ENCODE measurements at regions not wholly inside any gene's neighbourhood (a gene's known extent, or its start where the extent isn't known, plus 50 kb on each side); places are given as distances from the start of the nearest gene placed in this dataset.

DNA sequence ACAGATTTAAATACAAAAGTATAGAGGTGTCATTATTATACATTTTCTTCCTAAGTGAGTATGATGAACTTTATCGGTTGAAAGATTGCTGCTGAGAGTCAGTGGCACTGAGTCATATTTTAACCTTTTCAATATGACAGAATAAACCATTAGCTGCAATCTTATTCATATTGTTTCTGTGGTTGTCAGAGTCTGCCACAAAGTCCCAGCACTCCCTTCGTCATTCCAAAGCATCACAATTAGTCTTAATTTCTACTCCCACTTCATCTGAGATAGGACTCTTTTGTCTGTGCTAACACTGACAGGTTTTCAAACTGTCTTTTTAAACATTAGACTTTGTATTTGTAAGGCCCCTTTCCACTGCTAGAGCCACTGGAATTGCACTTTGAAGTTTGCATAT lies 656.9 kb downstream of the MTRR start:
- Mint-ChIP-seq H3K36me3 (no peaks in the 10 kb centered on the region), H3K27ac (no peak overlapping the region), H3K9me3 (no peaks in the 10 kb centered on the region), H3K4me1 (peaks cover 16% of the 10 kb centered on the region), H3K27me3 (ENCODE audit: low read depth) (no peaks in the 10 kb centered on the region), H3K4me3 (no peak overlapping the region)
- TF ChIP-seq ZNF423 (CRISPR knock-in tag; IDR thresholded peaks at IDR 0.05) (no peak), ZNF416 (CRISPR knock-in tag; IDR thresholded peaks at IDR 0.05) (no peak), SP1 (CRISPR knock-in tag; conservative IDR thresholded peaks at IDR 0.05) (no peak), ZNF396 (CRISPR knock-in tag; IDR thresholded peaks at IDR 0.05; ENCODE audit: borderline replicate concordance) (no peak), TEAD4 (CRISPR knock-in tag; IDR thresholded peaks at IDR 0.05) (no peak), TP53 (CRISPR knock-in tag; IDR thresholded peaks at IDR 0.05) (no peak)
- TF ChIP-seq, protein P1, sequence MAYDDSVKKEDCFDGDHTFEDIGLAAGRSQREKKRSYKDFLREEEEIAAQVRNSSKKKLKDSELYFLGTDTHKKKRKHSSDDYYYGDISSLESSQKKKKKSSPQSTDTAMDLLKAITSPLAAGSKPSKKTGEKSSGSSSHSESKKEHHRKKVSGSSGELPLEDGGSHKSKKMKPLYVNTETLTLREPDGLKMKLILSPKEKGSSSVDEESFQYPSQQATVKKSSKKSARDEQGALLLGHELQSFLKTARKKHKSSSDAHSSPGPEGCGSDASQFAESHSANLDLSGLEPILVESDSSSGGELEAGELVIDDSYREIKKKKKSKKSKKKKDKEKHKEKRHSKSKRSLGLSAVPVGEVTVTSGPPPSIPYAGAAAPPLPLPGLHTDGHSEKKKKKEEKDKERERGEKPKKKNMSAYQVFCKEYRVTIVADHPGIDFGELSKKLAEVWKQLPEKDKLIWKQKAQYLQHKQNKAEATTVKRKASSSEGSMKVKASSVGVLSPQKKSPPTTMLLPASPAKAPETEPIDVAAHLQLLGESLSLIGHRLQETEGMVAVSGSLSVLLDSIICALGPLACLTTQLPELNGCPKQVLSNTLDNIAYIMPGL (CRISPR knock-in tag; IDR thresholded peaks at IDR 0.05): no peak
- POLR2A ChIA-PET: no interaction called here
- CTCF ChIA-PET: no interaction called here
- DNase-seq (ENCODE audit: low spot score): no peak
- no peak for ATAC-seq

DNA sequence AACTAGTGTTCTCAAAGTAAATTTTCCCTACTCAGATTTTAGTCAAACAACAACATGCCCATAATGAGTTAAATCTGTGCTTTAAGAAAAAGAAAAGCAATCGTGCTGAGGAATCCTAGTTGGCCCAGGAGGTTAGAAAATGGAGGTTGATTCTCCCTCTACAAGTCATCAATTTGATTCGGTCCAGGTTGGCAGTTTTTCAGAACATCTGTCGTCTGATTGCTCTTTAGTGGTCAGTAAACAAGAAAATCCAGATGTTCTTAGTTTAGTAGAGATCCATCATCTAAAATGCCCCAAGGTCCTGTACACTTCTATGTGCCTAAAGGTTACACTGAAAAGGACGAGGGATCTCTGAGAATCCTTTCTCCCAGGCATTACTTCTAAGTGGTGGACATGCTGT lies 659.2 kb downstream of the MTRR start:
- Mint-ChIP-seq H3K4me1 (no peaks in the 10 kb centered on the region), H3K4me3 (no peak overlapping the region)
- POLR2A ChIA-PET: no interaction called here

DNA sequence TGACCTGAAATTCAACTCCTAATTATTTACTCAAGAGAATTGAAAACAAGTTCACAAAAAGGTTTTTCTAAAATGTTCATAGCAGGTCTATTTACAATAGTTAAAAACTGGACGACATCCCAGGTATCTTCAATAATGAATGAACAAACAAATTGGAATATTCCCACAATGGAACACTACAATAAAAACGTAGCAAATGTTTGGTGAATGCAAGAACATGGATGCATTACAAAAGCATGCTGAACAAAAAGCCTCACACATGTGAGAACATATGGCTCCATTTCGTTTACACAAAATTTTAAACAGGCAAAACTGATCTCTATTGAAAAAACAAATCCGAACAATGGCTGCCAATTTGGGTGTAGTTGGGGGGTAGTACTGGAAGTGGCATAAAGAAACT lies 669.9 kb downstream of the MTRR start:
- H3K36me3 Mint-ChIP-seq: no peaks in the 10 kb centered on the region
- peaks cover 4% of the 10 kb centered on the region; the same call in 1 of the 2 replicates for H3K4me1 Mint-ChIP-seq
- no peak overlapping the region for H3K4me3 Mint-ChIP-seq
- no peaks in the 10 kb centered on the region for H3K27me3 Mint-ChIP-seq (ENCODE audit: low read depth)
- CTCF ChIA-PET: no interaction called here
- TF ChIP-seq NR3C1 (CRISPR knock-in tag; conservative IDR thresholded peaks at IDR 0.05; ENCODE audit: low read depth) (no peak), CREM (CRISPR knock-in tag; IDR thresholded peaks at IDR 0.05) (no peak), JUN (CRISPR knock-in tag; IDR thresholded peaks at IDR 0.05) (no peak), ZNF232 (CRISPR knock-in tag; IDR thresholded peaks at IDR 0.05) (no peak), ZNF121 (CRISPR knock-in tag; IDR thresholded peaks at IDR 0.05) (no peak), SP1 (CRISPR knock-in tag; conservative IDR thresholded peaks at IDR 0.05) (no peak), TP53 (CRISPR knock-in tag; IDR thresholded peaks at IDR 0.05) (no peak)
- TF ChIP-seq, protein P2, sequence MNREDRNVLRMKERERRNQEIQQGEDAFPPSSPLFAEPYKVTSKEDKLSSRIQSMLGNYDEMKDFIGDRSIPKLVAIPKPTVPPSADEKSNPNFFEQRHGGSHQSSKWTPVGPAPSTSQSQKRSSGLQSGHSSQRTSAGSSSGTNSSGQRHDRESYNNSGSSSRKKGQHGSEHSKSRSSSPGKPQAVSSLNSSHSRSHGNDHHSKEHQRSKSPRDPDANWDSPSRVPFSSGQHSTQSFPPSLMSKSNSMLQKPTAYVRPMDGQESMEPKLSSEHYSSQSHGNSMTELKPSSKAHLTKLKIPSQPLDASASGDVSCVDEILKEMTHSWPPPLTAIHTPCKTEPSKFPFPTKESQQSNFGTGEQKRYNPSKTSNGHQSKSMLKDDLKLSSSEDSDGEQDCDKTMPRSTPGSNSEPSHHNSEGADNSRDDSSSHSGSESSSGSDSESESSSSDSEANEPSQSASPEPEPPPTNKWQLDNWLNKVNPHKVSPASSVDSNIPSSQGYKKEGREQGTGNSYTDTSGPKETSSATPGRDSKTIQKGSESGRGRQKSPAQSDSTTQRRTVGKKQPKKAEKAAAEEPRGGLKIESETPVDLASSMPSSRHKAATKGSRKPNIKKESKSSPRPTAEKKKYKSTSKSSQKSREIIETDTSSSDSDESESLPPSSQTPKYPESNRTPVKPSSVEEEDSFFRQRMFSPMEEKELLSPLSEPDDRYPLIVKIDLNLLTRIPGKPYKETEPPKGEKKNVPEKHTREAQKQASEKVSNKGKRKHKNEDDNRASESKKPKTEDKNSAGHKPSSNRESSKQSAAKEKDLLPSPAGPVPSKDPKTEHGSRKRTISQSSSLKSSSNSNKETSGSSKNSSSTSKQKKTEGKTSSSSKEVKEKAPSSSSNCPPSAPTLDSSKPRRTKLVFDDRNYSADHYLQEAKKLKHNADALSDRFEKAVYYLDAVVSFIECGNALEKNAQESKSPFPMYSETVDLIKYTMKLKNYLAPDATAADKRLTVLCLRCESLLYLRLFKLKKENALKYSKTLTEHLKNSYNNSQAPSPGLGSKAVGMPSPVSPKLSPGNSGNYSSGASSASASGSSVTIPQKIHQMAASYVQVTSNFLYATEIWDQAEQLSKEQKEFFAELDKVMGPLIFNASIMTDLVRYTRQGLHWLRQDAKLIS (CRISPR knock-in tag; IDR thresholded peaks at IDR 0.05; ENCODE audit: borderline replicate concordance): no peak
- TF ChIP-seq, protein P1 (CRISPR knock-in tag; IDR thresholded peaks at IDR 0.05): no peak
- TF ChIP-seq, protein P3, sequence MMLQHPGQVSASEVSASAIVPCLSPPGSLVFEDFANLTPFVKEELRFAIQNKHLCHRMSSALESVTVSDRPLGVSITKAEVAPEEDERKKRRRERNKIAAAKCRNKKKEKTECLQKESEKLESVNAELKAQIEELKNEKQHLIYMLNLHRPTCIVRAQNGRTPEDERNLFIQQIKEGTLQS (CRISPR knock-in tag; conservative IDR thresholded peaks at IDR 0.05): no peak
- no peak for DNase-seq (ENCODE audit: low spot score)
- ATAC-seq: no peak
- no peaks in the 10 kb centered on the region for H3K9me3 Mint-ChIP-seq
- POLR2A ChIA-PET: no interaction called here
- H3K27ac Mint-ChIP-seq: no peak overlapping the region

More for the DNA sequence above, 659.2 kb downstream of the MTRR start:
- no peak for DNase-seq (ENCODE audit: low spot score)
- CTCF ChIA-PET: no interaction called here
- no peak for ATAC-seq
- Mint-ChIP-seq H3K9me3 (no peaks in the 10 kb centered on the region), H3K27ac (no peak overlapping the region), H3K27me3 (ENCODE audit: low read depth) (no peaks in the 10 kb centered on the region), H3K36me3 (no peaks in the 10 kb centered on the region)
- TF ChIP-seq FOXK1 (CRISPR knock-in tag; IDR thresholded peaks at IDR 0.05): no peak
- TF ChIP-seq TCF7 (CRISPR knock-in tag; IDR thresholded peaks at IDR 0.05; ENCODE audit: low read depth): no peak
- TF ChIP-seq ZNF138 (CRISPR knock-in tag; conservative IDR thresholded peaks at IDR 0.05): no peak
- no peak for TF ChIP-seq IRF2 (CRISPR knock-in tag; IDR thresholded peaks at IDR 0.05; ENCODE audit: borderline replicate concordance, low read depth)
- TF ChIP-seq, protein P1 (CRISPR knock-in tag; IDR thresholded peaks at IDR 0.05): no peak
- TF ChIP-seq, protein P4, sequence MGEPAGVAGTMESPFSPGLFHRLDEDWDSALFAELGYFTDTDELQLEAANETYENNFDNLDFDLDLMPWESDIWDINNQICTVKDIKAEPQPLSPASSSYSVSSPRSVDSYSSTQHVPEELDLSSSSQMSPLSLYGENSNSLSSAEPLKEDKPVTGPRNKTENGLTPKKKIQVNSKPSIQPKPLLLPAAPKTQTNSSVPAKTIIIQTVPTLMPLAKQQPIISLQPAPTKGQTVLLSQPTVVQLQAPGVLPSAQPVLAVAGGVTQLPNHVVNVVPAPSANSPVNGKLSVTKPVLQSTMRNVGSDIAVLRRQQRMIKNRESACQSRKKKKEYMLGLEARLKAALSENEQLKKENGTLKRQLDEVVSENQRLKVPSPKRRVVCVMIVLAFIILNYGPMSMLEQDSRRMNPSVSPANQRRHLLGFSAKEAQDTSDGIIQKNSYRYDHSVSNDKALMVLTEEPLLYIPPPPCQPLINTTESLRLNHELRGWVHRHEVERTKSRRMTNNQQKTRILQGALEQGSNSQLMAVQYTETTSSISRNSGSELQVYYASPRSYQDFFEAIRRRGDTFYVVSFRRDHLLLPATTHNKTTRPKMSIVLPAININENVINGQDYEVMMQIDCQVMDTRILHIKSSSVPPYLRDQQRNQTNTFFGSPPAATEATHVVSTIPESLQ (CRISPR knock-in tag; IDR thresholded peaks at IDR 0.05): no peak
